Tibial nerve (tissue), 3 donors: ENCODE measurements at regions not wholly inside any gene's neighbourhood (a gene's known extent, or its start where the extent isn't known, plus 50 kb on each side); places are given as distances from the start of the nearest gene placed in this dataset.

ENCODE experiments used
- CTCF ChIP-seq, 5 experiments: fragments of 200-600 bp in 3 of 5; fragments of 450-650 bp in 2 of 5; sonication (generic) in 3 of 5; IDR thresholded peaks; one replicate each; pipeline ENCODE4 v1.5.1; 2016 to 2019; ENCODE audit warnings: antibody characterized with exemption in 5 of 5, mild to moderate bottlenecking in 3 of 5, moderate library complexity in 2 of 5
- POLR2A ChIP-seq, 2 donors: fragments of 450-650 bp; IDR thresholded peaks; one replicate each; pipeline ENCODE4 v1.6.1; 2017; ENCODE audit warnings: antibody characterized with exemption in 2 of 2, mild to moderate bottlenecking in 2 of 2, moderate library complexity in 2 of 2

- TF ChIP-seq CTCF (IDR thresholded peaks at IDR 0.05) (no peak), POLR2A (IDR thresholded peaks at IDR 0.05) (no peak)
Observed at GRCh38 chr9:99750526-99750925, 71.2 kb upstream of the NR4A3 start.
